Islet precursor cell (in vitro differentiated cells): ENCODE measurements at regions not wholly inside any gene's neighbourhood (a gene's known extent, or its start where the extent isn't known, plus 50 kb on each side); places are given as distances from the start of the nearest gene placed in this dataset.

Experiments
- DNase-seq: peaks from one replicate; pipeline ENCODE4 v3.0.0-alpha.2; 2018

- DNase-seq: no peak
Observed at GRCh38 chr7:41121228-41121627, 581.7 kb downstream of the INHBA start.

- no peak for DNase-seq
Observed at GRCh38 chr7:41118486-41118885, 584.4 kb downstream of the INHBA start.

GRCh38 chr7:41117431-41117830 is 585.5 kb downstream of the INHBA start:
- no peak for DNase-seq

- no peak for DNase-seq
Observed at GRCh38 chr7:41116817-41117216, 586.1 kb downstream of the INHBA start.

GRCh38 chr7:41116337-41116736 is 586.6 kb downstream of the INHBA start:
- DNase-seq: no peak

GRCh38 chr7:41114691-41115090 is 588.2 kb downstream of the INHBA start:
- DNase-seq: no peak

- DNase-seq: no peak
Observed at GRCh38 chr7:41114131-41114530, 588.8 kb downstream of the INHBA start.

- peak; percentile 80 for DNase-seq
Observed at GRCh38 chr7:41113719-41114118, 589.2 kb downstream of the INHBA start.

GRCh38 chr7:41110186-41110585 is 592.7 kb downstream of the INHBA start:
- DNase-seq: no peak

GRCh38 chr7:41108821-41109220 is 594.1 kb downstream of the INHBA start:
- no peak for DNase-seq

- DNase-seq: peak; percentile 66
Observed at GRCh38 chr7:41107938-41108448, 594.9 kb downstream of the INHBA start.

- DNase-seq: peak; percentile 98
Observed at GRCh38 chr7:41107330-41107937, 595.5 kb downstream of the INHBA start.

- DNase-seq: no peak
Observed at GRCh38 chr7:41104631-41105030, 598.3 kb downstream of the INHBA start.

- DNase-seq: peak; percentile 63
Observed at GRCh38 chr7:41103331-41103730, 599.6 kb downstream of the INHBA start.

GRCh38 chr7:41098846-41099245 is 604.0 kb downstream of the INHBA start:
- no peak for DNase-seq

GRCh38 chr7:41098402-41098801 is 604.5 kb downstream of the INHBA start:
- DNase-seq: no peak

GRCh38 chr7:41097501-41097900 is 605.4 kb downstream of the INHBA start:
- no peak for DNase-seq

- peak; percentile 57 for DNase-seq
Observed at GRCh38 chr7:41096917-41097316, 606.0 kb downstream of the INHBA start.

- no peak for DNase-seq
Observed at GRCh38 chr7:41093141-41093540, 609.7 kb downstream of the INHBA start.

GRCh38 chr7:41085244-41085643 is 617.6 kb downstream of the INHBA start:
- DNase-seq: no peak

GRCh38 chr7:41084381-41084780 is 618.5 kb downstream of the INHBA start:
- DNase-seq: no peak

- DNase-seq: no peak
Observed at GRCh38 chr7:41069635-41070034, 633.3 kb downstream of the INHBA start.

- DNase-seq: no peak
Observed at GRCh38 chr7:41067576-41067975, 635.3 kb downstream of the INHBA start.

- DNase-seq: no peak
Observed at GRCh38 chr7:41065663-41066062, 637.2 kb downstream of the INHBA start.

GRCh38 chr7:41063116-41063515 is 639.8 kb downstream of the INHBA start:
- no peak for DNase-seq
